Chondrocyte (in vitro differentiated cells): ENCODE measurements at regions not wholly inside any gene's neighbourhood (a gene's known extent, or its start where the extent isn't known, plus 50 kb on each side); places are given as distances from the start of the nearest gene placed in this dataset.

Experiments
- DNase-seq: peaks from one replicate; pipeline ENCODE4 v3.0.0; 2021; ENCODE audit warnings: mixed read lengths, low spot score
- H3K27ac Mint-ChIP-seq: one replicate; pipeline ENCODE4 v1.8.0; 2021; ENCODE audit warnings: mild to moderate bottlenecking, moderate library complexity, mixed read lengths; ENCODE audit not compliant: unreplicated experiment
- H3K27me3 Mint-ChIP-seq: 2 replicates; pipeline ENCODE4 v1.8.0; 2021; ENCODE audit warnings: low read depth, mixed read lengths
- H3K36me3 Mint-ChIP-seq: 2 replicates; pipeline ENCODE4 v1.8.0; 2021; ENCODE audit warnings: low read depth, mixed read lengths
- H3K4me1 Mint-ChIP-seq: 2 replicates; pipeline ENCODE4 v1.8.0; 2021; ENCODE audit warnings: low read depth, mild to moderate bottlenecking, mixed read lengths
- H3K4me3 Mint-ChIP-seq: one replicate; pipeline ENCODE4 v1.8.0; 2021; ENCODE audit warnings: mild to moderate bottlenecking, moderate library complexity, mixed read lengths; ENCODE audit not compliant: unreplicated experiment
- H3K9me3 Mint-ChIP-seq: 2 replicates; pipeline ENCODE4 v1.8.0; 2021; ENCODE audit warnings: low read depth, mixed read lengths
- TF ChIP-seq, protein P1 (sequence below): fragments of 200-600 bp; sonication (generic); IDR thresholded peaks from 2 replicates; pipeline ENCODE4 v1.5.0; 2021; ENCODE audit warnings: antibody characterized with exemption, mild to moderate bottlenecking, moderate library complexity

DNA sequence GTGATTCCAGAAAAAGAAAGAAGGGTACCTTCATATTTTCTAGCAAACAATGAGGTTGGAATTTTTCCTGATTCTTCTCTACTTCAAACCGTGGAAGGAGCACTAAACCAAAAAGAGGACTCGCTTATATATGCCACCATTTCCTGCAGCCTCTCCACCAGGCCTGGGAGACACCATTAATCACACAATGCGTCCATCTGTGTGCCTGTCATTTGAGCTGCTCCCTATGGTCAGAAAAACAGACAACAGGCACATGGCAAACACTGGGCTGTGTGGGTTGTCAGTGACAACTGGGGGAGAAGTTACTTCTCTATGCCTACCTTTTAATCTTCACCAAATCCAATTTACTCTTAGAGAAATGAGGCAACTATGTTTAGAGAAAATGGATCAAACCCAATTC, 71.9 kb downstream of the NR2F2 start:
- Mint-ChIP-seq H3K9me3 (no peaks in the 10 kb centered on the region), H3K4me1 (no peaks in the 10 kb centered on the region), H3K27ac (no peak overlapping the region), H3K36me3 (peaks cover 5% of the 10 kb centered on the region), H3K4me3 (no peak overlapping the region), H3K27me3 (peaks cover 23% of the 10 kb centered on the region)
- TF ChIP-seq, protein P1, sequence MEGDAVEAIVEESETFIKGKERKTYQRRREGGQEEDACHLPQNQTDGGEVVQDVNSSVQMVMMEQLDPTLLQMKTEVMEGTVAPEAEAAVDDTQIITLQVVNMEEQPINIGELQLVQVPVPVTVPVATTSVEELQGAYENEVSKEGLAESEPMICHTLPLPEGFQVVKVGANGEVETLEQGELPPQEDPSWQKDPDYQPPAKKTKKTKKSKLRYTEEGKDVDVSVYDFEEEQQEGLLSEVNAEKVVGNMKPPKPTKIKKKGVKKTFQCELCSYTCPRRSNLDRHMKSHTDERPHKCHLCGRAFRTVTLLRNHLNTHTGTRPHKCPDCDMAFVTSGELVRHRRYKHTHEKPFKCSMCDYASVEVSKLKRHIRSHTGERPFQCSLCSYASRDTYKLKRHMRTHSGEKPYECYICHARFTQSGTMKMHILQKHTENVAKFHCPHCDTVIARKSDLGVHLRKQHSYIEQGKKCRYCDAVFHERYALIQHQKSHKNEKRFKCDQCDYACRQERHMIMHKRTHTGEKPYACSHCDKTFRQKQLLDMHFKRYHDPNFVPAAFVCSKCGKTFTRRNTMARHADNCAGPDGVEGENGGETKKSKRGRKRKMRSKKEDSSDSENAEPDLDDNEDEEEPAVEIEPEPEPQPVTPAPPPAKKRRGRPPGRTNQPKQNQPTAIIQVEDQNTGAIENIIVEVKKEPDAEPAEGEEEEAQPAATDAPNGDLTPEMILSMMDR: no peak
- DNase-seq: no peak

DNA sequence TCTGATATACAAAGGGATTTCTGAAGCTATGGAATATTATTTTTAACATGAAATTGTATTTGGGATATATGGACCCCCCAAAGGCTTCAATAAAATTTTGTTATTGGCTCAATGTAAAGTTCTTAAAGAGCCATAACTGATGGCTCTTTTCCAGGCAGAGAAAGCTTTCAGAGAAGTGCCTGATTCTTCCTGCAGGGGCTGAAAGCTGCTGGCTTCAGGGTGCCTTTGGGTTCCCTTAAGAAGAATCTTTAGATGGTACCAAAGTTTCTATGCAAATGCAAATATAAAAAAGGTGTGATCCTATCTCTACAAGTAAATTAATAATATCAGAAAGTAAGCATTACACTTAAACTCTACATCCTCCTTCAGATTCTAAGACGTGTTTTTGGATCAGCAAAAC, 72.6 kb downstream of the NR2F2 start:
- H3K4me3 Mint-ChIP-seq: no peak overlapping the region
- no peak overlapping the region for H3K27ac Mint-ChIP-seq
- DNase-seq: no peak
- no peaks in the 10 kb centered on the region for H3K9me3 Mint-ChIP-seq
- TF ChIP-seq, protein P1: no peak
- peaks cover 28% of the 10 kb centered on the region for H3K27me3 Mint-ChIP-seq
- H3K4me1 Mint-ChIP-seq: no peaks in the 10 kb centered on the region
- H3K36me3 Mint-ChIP-seq: peaks cover 7% of the 10 kb centered on the region

DNA sequence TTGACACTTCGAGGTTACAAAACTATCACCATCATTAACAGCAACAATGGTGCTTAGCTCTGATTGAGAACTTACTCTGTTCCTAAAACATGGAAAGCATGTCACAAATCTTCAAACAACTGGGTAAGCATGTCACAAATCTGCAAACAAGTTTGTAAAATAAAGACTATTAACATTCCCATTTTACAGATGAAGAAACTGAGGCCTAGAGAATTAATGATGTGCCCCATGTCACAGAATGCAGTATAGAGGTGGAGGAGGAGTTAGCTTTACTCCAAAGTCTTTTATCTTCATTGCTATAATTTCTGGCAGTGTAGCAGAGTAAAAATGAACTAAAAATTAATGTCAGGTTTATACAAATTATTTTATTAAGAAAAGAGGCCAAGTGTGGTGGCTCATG, 73.4 kb downstream of the NR2F2 start:
- Mint-ChIP-seq H3K4me1 (peaks cover 2% of the 10 kb centered on the region), H3K36me3 (peaks cover 7% of the 10 kb centered on the region), H3K4me3 (no peak overlapping the region), H3K27ac (no peak overlapping the region), H3K27me3 (peaks cover 36% of the 10 kb centered on the region), H3K9me3 (no peaks in the 10 kb centered on the region)
- TF ChIP-seq, protein P1: no peak
- no peak for DNase-seq

DNA sequence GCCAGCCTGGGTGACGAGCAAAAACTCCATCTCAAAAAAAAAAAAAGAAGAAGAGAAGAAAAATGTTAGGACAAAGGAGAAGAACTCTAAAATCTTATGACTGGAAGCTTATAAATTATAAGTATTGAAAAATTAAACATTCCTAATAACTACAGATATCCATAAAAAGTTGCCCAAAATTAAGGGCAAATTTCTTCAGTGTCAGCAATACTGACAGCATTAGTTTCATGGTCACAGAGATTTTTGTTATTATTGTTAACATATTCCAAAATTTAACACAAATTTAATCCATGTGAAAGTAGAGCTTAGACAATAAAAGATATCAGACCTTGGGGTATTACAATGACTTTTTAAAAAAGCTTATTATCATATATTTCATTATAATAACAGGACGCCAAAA, 74.1 kb downstream of the NR2F2 start:
- H3K4me1 Mint-ChIP-seq: peaks cover 8% of the 10 kb centered on the region
- peaks cover 41% of the 10 kb centered on the region for H3K27me3 Mint-ChIP-seq
- peaks cover 7% of the 10 kb centered on the region for H3K36me3 Mint-ChIP-seq
- no peak for DNase-seq
- H3K4me3 Mint-ChIP-seq: no peak overlapping the region
- TF ChIP-seq, protein P1: no peak
- H3K27ac Mint-ChIP-seq: no peak overlapping the region
- no peaks in the 10 kb centered on the region for H3K9me3 Mint-ChIP-seq

DNA sequence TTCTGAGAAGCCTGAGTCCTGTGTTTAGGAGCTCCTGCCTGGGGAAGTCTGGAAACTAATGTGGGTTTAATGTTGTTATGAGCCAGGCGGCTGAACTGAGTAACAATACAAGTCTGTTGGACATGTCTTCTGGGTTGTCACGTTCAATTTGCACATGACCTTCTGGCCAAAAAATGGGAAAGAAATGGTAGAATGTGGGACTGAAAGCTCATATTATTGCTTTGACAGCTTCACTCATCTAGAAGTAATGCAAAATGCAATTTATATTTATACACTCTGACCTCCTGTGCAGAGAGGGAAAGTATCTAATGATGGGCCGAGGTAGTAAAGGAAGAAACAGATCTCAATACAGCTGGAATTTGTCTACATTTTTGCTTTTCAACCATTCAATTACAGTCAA, 75.8 kb downstream of the NR2F2 start:
- H3K27me3 Mint-ChIP-seq: peaks cover 54% of the 10 kb centered on the region
- TF ChIP-seq, protein P1: no peak
- H3K4me1 Mint-ChIP-seq: peaks cover 13% of the 10 kb centered on the region
- no peaks in the 10 kb centered on the region for H3K9me3 Mint-ChIP-seq
- H3K36me3 Mint-ChIP-seq: peaks cover 7% of the 10 kb centered on the region
- no peak overlapping the region for H3K27ac Mint-ChIP-seq
- DNase-seq: no peak
- H3K4me3 Mint-ChIP-seq: no peak overlapping the region
